GM18858 (cell line): ENCODE measurements at regions not wholly inside any gene's neighbourhood (a gene's known extent, or its start where the extent isn't known, plus 50 kb on each side); places are given as distances from the start of the nearest gene placed in this dataset.
"Not testable (repeated sequence)": the region's sequence is repeated elsewhere in the genome, so short reads cannot be mapped to it uniquely, and the experiment has no call there.

Source experiments
- ATAC-seq: cut with Tn5 transposase; IDR thresholded peaks from one replicate; pipeline ENCODE4 v1.9.1; 2021; ENCODE audit not compliant: unreplicated experiment

DNA sequence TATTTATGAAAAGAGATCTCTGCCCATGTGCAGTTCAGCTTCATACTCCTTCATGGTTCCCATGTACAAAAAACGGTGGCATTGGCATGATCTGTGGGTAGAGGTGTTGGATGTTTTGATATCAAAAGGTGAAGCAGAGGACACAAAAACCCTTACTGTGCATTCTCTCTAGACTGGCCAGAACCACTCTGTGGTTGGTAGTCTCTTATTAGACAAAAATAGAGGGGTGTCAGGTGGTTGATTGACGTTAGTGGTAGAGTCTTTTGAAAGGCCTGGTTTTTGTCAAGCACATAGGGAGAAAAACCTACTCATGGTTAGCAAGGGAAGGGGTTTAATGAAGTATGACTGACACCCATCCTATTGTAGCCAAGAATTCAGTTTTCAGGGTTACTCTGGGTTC is 400.0 kb upstream of the TMPRSS15 start:
- ATAC-seq: no peak

DNA sequence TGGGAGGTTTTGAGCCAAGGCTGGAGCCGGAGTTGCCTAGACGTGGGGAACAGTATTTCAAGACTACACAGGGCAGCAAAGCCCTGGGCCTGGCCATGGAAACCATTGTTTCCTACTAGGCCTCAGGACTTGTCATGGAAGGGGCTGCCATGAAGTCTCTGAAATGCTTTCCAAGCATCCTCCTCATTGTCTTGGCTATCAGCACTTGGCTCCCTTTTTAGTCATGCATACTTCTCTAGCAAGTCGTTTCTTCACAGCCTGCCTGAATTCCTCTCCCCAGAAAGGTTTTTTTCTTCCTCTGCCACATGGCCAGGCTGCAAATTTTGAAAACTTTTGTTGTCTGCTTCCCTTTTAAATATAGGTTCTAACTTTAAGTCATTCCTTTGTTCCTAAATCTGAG is 406.6 kb upstream of the TMPRSS15 start:
- no peak for ATAC-seq

DNA sequence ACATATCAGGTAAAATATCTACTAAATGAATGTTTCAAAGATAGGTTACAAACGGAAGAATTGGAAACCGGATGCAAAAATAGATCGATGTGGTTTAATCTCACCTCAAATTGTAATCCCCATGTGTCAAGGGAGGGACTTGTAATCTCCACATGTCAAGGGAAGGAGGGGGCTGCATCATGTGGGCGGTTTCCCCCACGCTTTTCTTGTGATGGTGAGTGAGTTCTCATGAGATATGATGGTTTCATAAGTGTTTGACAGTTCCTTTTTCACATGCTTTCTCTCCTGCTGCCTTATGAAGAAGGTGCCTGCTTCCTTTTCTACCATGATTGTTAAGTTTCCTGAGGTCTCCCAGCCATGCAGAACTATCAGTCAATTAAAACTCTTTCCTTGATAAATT is 408.7 kb upstream of the TMPRSS15 start:
- no peak for ATAC-seq

DNA sequence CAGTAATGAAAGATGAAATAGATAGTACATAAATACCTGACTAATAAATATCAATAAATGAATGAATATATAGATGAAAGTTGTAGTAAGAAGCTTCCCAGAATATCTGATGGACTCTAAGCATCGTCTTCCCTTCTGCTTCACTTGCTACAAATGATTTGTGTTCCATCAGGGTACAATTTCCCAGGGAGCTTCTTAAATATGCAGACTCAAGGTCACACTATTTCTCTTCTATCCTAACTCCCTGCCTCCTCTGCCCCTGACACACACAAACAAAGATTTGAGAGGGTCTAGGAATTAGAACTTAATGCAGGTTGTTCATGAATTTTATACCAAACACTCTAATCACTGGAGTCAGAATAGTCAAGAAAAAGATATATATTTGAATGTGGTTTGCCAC is 415.9 kb upstream of the TMPRSS15 start:
- no peak for ATAC-seq

DNA sequence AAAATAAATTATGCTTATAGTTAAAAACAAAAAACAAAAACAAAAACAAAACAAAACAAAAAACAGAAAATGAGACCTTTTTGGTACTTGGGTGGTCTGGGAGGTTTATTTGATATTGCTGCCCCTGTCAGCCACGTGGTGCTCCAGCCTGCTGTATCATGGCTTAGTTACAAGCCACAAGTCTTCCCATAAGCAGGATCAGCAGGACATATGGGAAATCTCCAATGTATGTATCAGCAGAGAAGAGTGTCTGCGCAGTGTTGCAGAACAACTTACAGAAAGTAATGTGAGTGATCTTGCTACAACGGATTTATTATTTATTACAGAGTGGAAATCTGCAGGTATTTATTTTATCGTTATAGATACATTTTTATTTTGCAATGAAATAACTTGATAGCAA is 423.0 kb upstream of the TMPRSS15 start:
- no peak for ATAC-seq

DNA sequence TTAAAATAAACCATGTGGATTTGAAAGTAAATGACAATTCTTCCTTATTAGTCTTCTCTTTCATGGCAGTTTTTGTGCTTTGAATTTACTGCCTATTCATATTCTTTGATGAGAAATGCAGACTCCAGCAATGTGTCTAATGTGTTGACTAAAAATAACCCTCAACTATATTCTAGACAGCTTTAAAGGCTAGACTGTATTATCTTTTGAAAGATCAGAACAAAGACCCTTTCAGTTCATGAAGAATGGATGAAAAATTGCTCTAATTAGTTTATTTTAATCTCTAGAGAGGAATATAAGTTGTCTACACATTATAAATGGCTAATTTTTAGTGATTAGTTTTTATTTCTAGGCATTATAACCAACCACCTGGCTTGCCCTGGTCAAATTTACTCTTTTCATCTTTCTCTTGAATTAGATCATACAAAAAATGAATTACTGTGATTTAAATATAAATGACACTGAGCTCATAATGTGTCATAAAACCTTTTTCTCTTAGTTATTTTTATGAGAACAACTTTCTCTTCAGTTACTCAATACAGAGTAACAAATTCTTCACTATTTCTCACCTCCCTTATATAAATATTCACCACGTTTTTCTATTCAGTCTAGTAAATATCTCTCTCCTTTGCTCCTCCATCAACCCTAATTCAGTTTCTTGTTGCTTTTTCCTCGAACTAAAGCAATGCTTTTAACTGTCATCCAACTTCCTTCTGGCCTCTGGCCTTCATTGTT is 428.5 kb upstream of the TMPRSS15 start:
- no peak for ATAC-seq

DNA sequence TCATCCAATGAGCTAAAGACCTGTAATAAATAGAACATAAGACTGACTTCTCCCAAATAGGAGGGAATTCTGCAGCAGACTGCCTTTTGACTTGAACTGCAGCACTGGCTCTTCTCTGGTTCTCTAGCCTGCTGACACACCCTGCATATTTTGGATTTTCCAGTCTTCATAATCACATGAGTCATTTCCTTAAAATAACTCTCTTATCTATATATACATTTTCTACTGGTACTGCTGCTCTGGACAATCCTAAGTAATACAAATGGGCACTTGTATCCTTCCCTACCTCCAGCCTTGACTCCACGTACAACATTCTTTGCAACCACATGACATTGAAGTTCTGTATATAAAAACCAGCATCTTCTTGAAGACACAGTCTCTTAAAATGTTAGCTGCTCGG is 429.4 kb upstream of the TMPRSS15 start:
- no peak for ATAC-seq

DNA sequence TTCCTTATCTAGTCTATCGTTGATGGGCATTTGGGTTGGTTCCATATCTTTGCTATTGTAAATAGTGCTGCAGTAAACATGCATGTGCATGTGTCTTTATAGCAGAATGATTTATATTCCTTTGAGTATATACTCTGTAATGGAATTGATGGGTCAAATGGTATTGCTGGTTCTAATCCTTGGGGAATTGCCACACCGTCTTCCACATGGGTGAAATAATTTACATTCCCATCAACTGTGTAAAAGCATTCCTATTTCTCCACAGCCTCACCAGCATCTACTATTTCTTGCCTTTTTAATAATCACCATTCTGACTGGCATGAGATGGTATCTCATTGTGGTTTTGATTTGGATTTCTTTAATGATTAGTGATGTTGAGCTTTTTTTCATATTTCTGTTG is 430.5 kb upstream of the TMPRSS15 start:
- not testable (repeated sequence) for ATAC-seq

DNA sequence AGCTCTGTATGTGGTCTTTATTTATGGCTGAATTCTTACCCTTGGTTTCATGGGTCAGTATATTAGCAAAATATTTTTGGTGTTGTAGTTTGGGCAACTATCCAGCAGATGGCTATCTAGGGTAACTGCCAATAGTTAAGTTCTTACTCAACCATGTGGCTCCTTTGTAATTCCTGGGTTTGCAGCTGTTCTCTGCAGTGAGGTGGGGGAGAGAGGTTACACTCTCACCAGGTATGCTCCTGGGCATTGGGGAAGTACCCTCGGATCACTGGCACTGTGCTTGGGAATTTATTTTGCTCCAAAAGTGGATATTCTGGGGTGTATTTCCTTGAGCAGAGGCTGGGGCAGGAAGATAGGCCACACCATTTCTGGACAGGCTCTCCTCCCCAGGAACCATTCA is 436.7 kb upstream of the TMPRSS15 start:
- no peak for ATAC-seq

DNA sequence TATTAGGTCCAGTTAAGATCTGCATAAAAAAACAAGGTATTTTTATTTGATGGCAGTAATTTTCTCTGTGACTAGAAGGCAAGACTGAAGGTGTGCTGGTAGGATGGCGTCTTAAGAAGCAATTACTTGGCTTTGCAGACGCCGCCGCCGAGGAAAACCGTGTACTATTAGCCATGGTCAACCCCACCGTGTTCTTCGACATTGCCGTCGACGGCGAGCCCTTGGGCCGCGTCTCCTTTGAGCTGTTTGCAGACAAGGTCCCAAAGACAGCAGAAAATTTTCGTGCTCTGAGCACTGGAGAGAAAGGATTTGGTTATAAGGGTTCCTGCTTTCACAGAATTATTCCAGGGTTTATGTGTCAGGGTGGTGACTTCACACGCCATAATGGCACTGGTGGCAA is 454.0 kb upstream of the TMPRSS15 start:
- ATAC-seq: not testable (repeated sequence)

DNA sequence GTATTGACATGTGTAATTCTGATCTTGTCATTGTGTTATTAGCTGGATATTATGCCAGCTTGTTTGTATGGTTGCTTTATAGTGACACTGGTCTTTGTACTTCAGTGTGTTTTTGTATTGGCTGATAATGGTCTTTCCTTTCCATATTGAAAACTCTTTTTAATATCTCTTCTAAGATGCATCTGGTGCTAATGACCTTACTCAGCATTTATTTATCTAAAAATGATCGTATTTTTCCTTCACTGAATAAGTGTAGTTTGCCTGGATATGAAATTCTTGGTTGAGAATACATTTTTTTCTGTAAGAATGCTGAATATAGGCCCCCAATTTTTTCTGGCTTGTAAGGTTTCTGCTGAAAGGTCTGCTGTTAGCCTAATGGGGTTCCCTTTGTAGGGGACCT is 465.5 kb upstream of the TMPRSS15 start:
- ATAC-seq: no peak

DNA sequence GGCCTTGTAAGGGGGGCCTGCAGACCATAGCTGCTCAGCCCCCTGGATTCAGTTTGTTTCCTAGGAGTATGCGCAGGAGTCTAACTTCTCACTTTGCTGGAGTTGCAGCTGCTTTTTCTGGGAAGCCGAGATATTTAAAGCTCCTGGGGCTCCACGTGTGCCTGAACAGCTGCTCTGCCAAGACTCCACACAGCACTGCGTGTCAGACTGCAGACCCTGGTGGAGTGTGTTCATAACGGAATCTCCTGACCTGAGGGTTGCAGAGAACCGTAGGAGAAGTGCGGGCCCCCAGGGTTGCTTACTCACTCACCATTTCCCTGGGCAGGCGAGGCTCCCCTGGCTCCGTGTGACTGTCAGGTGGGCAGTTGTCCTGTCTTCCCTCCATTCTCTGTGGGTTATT is 474.3 kb upstream of the TMPRSS15 start:
- ATAC-seq: no peak

DNA sequence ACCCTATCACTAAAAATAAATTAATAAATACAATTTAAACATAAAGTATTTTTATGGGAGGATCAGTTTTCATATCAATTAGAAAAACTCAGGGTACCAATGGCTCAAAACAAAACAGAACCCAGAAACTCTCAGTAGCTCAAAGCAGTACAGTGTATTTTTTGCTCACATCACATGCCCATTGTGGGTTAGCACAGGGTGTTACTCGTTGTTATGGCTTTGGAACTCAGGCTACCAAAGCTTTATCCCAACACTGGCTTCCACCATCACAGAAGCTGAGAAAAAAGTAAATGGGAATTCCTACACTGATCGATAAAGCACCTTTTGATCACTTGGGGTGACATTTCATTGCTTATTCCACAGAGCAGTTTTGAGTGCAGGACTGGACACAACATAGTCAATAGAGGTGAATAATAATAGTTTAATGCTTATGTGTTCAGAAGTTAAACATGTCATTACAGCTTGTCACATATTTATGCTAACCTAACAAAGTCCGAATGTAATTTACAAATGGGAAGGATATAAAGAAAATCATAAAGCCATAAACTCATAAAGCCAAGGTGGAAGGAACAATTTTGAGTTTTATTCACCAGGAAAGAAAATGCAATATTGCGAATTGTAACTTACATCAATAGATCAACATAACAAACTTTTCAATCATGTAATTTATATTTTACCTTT is 484.5 kb upstream of the TMPRSS15 start:
- ATAC-seq: no peak

DNA sequence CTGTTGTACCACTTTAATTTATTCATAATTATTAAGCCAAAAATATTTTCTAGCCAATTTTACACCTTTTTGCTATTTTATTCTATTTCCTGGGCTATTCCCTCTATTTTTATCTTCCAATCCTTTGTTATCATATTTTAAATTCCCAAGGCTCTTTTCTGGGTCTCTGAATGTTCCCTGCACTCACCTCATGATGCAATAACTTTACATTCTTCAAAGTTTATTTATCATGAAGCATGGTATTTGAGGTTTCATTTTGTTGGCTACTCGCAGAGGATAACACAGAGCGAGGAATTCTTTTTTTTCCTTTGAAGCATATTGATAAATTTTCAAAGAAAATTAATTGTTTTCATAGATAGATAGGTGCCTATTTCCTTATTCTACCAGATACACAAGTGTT is 489.8 kb upstream of the TMPRSS15 start:
- no peak for ATAC-seq

DNA sequence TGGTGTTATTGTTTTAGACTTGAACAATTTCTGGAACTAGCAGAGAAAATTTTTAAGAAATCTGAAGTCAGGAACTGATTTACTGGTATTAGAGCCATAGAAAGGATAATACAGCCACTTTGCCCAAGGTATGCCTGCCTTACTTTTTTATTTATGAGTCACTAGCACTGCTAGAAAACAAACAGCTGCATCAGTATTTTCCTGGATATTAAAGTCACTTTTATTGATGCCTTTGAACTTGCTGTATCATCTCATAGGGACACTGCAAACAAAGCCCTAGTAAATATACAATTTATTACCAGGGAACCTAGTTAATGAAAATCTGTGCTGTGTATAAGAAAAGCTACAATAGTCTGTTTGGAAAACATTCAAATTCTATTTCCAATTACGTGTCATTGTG is 490.8 kb upstream of the TMPRSS15 start:
- no peak for ATAC-seq

DNA sequence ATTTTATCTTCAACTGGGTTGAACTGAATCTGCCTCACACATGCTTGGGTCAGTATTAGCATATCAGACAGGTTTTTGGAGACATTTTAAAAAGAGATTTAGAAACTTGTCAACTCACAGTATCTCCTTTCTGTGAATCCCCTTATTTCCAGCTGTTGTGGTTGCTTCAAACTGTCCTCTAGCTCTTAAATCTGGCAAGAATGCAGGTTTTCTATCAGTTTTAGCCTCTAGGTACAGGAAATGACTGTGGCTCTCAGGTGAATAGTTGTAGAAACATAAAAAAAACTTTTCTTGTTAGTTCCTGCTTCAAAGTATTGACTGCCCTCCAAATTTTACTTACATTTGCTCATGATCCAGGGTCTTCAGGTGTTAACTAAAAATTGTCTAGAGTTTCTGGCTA is 495.7 kb upstream of the TMPRSS15 start:
- no peak for ATAC-seq

DNA sequence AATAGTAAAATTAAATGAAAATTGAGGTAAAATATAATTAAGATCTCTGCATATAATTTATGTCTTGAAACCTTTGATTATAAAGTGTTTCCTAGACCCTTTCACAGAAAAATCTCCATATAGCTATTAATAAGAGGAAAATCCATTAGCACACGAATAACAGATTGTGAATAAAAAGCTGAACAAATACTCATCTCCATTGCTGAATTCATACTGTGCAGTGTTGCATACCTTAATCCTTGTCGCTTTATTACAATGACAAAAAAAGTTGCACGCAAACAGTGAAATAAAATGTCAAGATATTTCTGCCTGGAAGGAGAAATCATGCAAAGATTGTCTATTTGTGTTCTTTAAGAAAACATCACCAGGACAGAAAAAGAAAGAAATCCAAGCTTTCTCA is 499.1 kb upstream of the TMPRSS15 start:
- no peak for ATAC-seq

DNA sequence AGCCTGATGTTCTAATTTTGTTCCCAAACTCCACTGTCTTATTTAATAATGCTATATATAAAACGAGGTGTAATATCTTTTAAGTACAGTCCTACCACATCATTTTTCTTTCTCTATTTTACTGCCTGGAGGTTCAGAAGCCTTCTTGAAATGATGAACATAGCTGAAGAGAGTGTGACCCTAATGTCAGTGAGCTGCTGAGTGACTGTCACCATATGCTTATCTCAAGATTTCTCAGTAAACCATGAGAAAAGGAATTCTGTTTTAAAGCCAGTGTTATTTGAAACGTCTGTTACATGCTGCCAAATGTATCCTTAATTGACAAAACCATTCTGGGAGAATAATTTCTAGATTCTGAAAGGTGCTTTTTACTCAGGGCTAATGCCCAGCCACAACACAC is 503.5 kb upstream of the TMPRSS15 start:
- no peak for ATAC-seq

DNA sequence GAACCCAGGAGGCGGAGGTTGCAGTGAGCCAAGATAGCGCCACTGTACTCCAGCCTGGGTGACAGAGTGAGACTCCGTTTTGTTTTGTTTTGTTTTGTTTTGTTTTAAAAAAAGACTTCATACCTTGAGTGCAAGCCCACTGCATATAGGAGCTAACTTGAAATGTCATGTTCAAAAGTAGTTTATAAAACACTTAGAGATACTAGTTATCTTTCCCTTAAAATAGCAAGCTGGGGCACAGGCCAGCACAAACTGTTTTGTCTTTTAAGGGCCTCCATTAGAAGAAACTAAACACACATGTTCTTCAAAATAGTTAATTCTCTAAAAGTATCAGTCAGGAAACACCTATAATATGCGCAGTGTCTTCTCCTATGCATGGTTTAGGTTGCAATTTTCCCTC is 505.1 kb upstream of the TMPRSS15 start:
- no peak for ATAC-seq

DNA sequence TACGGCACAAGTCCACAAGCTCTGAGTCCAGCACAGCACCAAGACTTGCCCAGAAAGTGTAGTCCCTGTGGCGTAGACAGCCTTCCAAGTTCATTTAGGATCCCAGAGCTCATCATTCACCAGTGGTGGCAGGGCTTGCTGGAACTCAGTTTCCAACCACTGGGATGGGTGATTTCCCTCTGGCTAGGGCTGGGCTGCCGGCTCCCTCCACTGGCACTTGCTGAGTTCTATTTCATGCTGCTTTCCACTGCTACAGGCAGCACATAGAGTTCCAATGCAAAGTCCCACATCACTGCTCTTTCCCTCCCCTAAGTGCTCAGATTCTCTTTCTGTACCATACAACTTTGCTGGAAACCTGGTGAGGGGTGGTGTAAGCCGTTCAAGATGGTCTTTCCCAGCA is 510.3 kb upstream of the TMPRSS15 start:
- no peak for ATAC-seq

DNA sequence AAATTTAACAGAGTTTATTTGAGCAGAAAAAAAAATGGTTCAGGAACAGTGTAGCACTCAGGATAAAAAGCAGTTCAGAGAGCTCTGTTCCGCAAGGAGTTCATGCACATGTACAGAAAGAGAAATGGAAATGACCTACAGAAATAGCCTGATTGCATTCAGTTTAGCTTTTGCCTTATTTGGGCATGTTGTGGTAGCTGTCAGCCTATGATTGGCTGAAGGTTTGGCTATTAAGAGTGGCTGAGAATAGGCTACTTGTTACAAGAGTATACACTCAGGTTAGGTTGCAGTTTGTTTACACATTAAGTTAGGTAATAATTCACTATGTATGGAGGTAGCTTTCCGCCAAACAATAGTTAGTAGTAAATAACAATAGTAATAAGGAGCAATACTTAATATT is 511.0 kb upstream of the TMPRSS15 start:
- ATAC-seq: no peak

DNA sequence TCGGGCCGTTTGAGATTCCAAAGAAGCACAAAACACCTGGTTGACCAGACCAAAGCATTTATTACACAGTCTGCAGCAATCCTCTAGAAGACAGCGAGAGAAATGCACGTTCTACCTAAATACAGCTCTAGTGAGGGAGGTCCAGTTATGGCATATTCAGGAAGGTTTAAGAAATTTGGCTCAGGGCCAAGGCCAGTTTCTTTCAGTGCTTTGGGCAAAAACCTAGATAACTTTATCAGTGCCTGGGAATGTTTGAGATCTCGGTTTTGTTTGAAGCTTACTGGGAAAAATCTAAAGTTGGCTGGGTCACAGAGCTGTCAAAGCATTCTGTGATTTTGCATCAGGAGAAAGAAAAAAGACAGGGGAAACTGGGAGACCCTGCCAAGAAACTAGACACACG is 514.0 kb upstream of the TMPRSS15 start:
- ATAC-seq: no peak

DNA sequence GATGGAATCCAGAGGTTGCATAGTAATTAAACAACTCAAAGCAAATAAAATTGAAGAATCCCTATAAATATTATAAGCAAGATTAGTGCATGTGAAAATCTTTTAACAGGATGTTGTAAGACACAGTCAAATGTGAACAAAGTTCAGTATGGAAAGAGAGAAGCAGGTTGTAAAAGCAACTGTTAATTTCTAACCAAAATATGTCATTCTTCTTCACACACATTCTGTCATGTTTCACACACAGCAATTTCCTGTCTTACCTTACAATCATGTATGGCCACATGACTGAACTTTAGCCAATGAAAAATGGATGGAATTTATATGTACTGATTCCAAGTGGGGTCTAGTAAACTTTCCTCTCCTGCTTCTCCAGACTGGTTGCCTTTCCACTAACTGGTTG is 527.7 kb upstream of the TMPRSS15 start:
- no peak for ATAC-seq
